ENCODE measurements at regions not wholly inside any gene's neighbourhood (a gene's known extent, or its start where the extent isn't known, plus 50 kb on each side); places are given as distances from the start of the nearest gene placed in this dataset.

DNA sequence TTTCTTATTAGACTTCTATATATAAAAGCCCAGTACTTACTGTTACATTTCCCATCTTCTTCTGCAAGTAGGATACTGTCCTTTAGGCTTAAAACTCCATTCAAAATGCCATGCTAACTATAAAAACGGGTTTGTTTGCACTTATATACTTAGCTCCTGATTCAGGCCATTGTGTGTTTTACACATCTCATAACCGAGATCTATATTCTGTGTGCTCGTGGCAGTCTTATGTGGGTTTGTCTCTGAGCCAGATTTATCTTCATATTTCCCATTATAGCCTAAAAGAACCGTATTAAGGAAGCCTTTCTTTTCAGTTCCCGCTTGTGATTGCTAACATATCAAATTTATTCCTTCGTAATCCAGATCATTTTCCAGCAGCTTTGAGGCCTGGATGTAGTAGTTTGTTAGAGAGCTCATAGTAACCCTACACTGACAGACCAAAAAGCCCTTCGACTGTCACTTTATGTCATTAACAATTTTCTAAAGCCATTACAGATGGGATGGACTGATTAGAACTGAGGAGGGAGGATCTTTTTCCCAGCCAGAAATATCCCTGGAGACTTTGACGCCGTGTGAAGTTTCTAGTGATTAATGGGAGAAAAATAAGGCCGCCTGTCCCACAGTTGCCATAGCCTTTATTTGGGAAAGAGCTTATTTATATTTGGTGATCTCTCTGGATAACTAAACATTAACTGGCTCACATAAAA is 508.5 kb downstream of the FOXG1 start:
- TF ChIP-seq, protein P1, sequence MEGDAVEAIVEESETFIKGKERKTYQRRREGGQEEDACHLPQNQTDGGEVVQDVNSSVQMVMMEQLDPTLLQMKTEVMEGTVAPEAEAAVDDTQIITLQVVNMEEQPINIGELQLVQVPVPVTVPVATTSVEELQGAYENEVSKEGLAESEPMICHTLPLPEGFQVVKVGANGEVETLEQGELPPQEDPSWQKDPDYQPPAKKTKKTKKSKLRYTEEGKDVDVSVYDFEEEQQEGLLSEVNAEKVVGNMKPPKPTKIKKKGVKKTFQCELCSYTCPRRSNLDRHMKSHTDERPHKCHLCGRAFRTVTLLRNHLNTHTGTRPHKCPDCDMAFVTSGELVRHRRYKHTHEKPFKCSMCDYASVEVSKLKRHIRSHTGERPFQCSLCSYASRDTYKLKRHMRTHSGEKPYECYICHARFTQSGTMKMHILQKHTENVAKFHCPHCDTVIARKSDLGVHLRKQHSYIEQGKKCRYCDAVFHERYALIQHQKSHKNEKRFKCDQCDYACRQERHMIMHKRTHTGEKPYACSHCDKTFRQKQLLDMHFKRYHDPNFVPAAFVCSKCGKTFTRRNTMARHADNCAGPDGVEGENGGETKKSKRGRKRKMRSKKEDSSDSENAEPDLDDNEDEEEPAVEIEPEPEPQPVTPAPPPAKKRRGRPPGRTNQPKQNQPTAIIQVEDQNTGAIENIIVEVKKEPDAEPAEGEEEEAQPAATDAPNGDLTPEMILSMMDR (IDR thresholded peaks at IDR 0.05): no peak
- TF ChIP-seq POLR2A (IDR thresholded peaks at IDR 0.05): no peak
- no peak for TF ChIP-seq EP300 (IDR thresholded peaks at IDR 0.05)
- TF ChIP-seq POLR2AphosphoS5 (IDR thresholded peaks at IDR 0.05): no peak
